Kidney capillary endothelial cell (primary cell): ENCODE measurements at regions not wholly inside any gene's neighbourhood (a gene's known extent, or its start where the extent isn't known, plus 50 kb on each side); places are given as distances from the start of the nearest gene placed in this dataset.
"Not testable (repeated sequence)": the region's sequence is repeated elsewhere in the genome, so short reads cannot be mapped to it uniquely, and the experiment has no call there.

ENCODE experiments used
- DNase-seq: peaks from one replicate; pipeline ENCODE4 v3.0.0-alpha.2; 2018; ENCODE audit warnings: low spot score

DNA sequence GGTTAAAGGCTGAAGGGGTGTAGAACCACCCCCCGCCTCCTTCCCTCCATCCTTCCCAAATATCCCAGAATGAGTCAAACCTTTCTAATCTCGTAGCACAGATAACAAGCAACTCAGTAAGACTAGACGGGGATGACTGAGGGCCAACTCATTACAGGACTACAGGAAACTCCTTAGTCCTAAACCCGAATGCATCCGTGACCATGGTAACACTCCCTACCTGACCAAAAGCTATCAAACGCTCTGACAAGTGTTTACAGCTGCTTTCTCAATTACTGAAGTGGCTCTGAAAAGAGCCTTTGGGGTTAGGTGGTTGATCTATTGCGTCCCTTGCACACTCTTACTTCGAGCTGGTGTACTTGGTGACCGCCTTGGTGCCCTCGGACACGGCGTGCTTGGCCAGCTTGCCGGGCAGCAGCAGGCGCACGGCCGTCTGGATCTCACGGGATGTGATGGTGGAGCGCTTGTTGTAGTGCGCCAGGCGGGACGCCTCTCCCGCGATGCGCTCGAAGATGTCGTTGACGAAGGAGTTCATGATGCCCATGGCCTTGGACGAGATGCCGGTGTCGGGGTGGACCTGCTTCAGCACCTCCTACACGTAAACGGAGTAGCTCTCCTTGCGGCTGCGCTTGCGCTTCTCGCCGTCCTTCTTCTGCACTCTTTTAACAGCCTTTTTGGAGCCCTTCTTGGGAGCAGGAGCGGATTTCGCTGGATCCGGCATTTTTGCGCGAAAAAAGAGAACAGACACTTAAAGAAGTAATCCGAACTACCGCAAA lies 67.4 kb downstream of the FAM72B start:
- not testable (repeated sequence) for DNase-seq

DNA sequence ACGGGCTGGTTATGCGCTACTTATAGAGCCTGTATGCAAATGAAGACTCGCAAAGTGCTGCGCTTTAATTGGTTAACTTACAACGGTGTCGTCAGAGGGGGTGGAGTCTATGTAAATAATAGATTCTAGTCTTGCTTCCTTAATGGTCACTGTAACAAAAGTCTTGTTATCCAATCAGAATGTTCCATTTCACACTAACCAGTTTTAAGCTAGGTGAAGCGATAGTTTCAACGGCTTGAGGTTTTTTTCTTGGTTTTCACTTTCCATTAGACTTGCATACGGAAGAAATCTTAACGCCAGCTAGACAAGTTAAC lies 66.9 kb downstream of the FAM72B start:
- not testable (repeated sequence) for DNase-seq

DNA sequence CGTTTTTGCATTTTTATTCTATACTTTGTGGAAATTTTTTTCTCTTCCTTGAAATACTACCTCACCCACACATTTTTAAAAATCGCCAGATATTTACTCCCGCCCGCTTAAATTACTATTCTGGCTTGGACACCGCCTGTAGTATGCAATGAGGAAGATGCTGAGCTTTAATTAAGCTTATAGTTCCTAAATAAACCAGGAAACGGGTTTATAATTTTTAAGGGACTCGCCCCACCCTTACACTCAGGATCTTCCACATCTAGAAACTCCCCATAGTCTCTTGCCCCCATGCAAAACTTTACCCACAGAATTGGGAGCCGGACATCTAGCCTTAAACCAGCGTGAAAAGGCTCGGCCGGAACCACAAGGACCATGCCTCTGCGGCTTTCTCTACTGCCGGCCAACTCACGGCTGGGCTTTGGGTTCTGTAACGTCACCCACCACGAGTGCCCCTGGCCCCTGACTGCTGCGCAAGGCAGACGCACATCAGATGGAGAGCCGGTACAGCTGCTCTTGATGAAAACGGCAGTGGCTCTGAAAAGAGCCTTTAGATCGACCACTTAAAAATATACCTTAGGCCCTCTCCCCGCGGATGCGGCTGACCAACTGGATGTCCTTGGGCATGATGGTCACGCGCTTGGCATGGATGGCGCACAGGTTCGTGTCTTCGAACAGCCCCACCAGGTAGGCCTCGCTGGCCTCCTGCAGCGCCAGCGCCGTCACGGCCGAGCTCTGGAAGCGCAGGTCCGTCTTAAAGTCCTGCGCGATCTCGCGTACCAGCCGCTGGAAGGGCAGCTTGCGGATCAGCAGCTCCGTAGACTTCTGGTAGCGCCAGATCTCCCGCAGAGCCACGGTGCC lies 66.3 kb downstream of the FAM72B start:
- not testable (repeated sequence) for DNase-seq
